ENCODE measurements at regions not wholly inside any gene's neighbourhood (a gene's known extent, or its start where the extent isn't known, plus 50 kb on each side); places are given as distances from the start of the nearest gene placed in this dataset.

GRCh38 chr3:152608696-152609594, 226.0 kb upstream of the P2RY1 start:
- TF ChIP-seq POLR2AphosphoS5 (IDR thresholded peaks at IDR 0.05; ENCODE audit: low read length) = no peak
- TF ChIP-seq POLR2A (IDR thresholded peaks at IDR 0.05; ENCODE audit: low read depth, low read length) = no peak
- no peak for TF ChIP-seq CTCF (IDR thresholded peaks at IDR 0.05 in 2 of 3, conservative IDR thresholded peaks at IDR 0.05 in 1 of 3; ENCODE audit: control insufficient read depth in 2 of 3, extremely low read depth in 1 of 3, insufficient read depth in 1 of 3, low read depth in 3 of 3, low read length in 3 of 3)
- no peak for TF ChIP-seq SUPT20H (IDR thresholded peaks at IDR 0.05; ENCODE audit: borderline replicate concordance, control insufficient read depth, low read depth, low read length)
- no peak for TF ChIP-seq EP300 (IDR thresholded peaks at IDR 0.05; ENCODE audit: borderline replicate concordance in 1 of 2, control insufficient read depth in 1 of 2, low read depth in 2 of 2, low read length in 2 of 2)
